ENCODE measurements at regions not wholly inside any gene's neighbourhood (a gene's known extent, or its start where the extent isn't known, plus 50 kb on each side); places are given as distances from the start of the nearest gene placed in this dataset.

DNA sequence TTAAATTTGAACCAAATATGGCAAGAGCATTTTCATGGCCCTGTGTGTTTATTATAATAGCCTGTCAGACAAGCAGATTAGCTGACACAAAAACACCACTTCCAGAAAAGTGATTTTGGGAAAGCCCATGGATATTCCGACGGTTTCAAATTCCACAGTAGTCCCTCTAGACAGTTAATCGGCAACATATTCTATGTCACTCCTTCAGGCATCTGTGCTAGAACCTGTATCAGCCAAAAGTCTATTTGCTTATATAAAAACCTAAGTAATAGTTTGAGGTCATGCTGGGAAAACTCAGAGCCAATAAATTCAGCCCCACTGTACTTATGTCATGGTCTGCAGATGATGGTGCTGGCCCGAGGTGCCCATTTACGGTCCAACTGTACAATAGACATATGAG lies 110.2 kb upstream of the ARHGEF26 start:
- Histone ChIP-seq H3K27ac (ENCODE audit: extremely low read depth, low read depth, low read length) (no peak overlapping the region), H3K4me1 (ENCODE audit: control insufficient read depth, insufficient read depth, low read length) (no peaks in the 10 kb centered on the region), H3K36me3 (ENCODE audit: control insufficient read depth in 2 of 2, insufficient read depth in 1 of 2, low read length in 2 of 2) (no peaks in the 10 kb centered on the region), H3K4me3 (ENCODE audit: low read depth, low read length) (no peak overlapping the region), H3K9me3 (ENCODE audit: control insufficient read depth, insufficient read depth, low read depth, low read length) (no peaks in the 10 kb centered on the region)
- POLR2A ChIA-PET, result no interaction called here
- CTCF ChIA-PET, result no interaction called here
- TF ChIP-seq PRDM1 (tag by site-specific recombination; IDR thresholded peaks at IDR 0.05) (no peak), GLI2 (tag by site-specific recombination; IDR thresholded peaks at IDR 0.05; ENCODE audit: borderline replicate concordance, low read depth) (no peak), ZNF184 (tag by site-specific recombination; IDR thresholded peaks at IDR 0.05) (no peak), HOXD13 (CRISPR knock-in tag; IDR thresholded peaks at IDR 0.05; ENCODE audit: borderline replicate concordance) (no peak), ZNF514 (tag by site-specific recombination; IDR thresholded peaks at IDR 0.05) (no peak), ZNF169 (tag by site-specific recombination; IDR thresholded peaks at IDR 0.05) (no peak), ZNF175 (tag by site-specific recombination; IDR thresholded peaks at IDR 0.05) (no peak), ZNF132 (tag by site-specific recombination; IDR thresholded peaks at IDR 0.05; ENCODE audit: borderline replicate concordance) (no peak), ZNF776 (tag by site-specific recombination; IDR thresholded peaks at IDR 0.05; ENCODE audit: borderline replicate concordance) (no peak), ZNF146 (tag by site-specific recombination; IDR thresholded peaks at IDR 0.05) (no peak), ZNF341 (tag by site-specific recombination; IDR thresholded peaks at IDR 0.05; ENCODE audit: low read depth) (no peak), ZSCAN23 (tag by site-specific recombination; IDR thresholded peaks at IDR 0.05) (no peak), ZNF121 (tag by site-specific recombination; IDR thresholded peaks at IDR 0.05) (no peak), ZNF16 (tag by site-specific recombination; IDR thresholded peaks at IDR 0.05; ENCODE audit: low read depth) (no peak), BCL11A (tag by site-specific recombination; IDR thresholded peaks at IDR 0.05; ENCODE audit: low read depth) (no peak), ZNF211 (tag by site-specific recombination; IDR thresholded peaks at IDR 0.05; ENCODE audit: low read depth) (no peak)
- TF ChIP-seq, protein P1, sequence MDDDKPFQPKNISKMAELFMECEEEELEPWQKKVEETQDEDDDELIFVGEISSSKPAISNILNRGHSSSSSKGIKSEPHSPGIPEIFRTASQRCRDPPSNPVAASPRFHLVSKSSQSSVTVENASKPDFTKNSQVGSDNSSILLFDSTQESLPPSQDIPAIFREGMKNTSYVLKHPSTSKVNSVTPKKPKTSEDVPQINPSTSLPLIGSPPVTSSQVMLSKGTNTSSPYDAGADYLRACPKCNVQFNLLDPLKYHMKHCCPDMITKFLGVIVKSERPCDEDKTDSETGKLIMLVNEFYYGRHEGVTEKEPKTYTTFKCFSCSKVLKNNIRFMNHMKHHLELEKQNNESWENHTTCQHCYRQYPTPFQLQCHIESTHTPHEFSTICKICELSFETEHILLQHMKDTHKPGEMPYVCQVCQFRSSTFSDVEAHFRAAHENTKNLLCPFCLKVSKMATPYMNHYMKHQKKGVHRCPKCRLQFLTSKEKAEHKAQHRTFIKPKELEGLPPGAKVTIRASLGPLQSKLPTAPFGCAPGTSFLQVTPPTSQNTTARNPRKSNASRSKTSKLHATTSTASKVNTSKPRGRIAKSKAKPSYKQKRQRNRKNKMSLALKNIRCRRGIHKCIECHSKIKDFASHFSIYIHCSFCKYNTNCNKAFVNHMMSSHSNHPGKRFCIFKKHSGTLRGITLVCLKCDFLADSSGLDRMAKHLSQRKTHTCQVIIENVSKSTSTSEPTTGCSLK (tag by site-specific recombination; IDR thresholded peaks at IDR 0.05), result no peak
- TF ChIP-seq, protein P2, sequence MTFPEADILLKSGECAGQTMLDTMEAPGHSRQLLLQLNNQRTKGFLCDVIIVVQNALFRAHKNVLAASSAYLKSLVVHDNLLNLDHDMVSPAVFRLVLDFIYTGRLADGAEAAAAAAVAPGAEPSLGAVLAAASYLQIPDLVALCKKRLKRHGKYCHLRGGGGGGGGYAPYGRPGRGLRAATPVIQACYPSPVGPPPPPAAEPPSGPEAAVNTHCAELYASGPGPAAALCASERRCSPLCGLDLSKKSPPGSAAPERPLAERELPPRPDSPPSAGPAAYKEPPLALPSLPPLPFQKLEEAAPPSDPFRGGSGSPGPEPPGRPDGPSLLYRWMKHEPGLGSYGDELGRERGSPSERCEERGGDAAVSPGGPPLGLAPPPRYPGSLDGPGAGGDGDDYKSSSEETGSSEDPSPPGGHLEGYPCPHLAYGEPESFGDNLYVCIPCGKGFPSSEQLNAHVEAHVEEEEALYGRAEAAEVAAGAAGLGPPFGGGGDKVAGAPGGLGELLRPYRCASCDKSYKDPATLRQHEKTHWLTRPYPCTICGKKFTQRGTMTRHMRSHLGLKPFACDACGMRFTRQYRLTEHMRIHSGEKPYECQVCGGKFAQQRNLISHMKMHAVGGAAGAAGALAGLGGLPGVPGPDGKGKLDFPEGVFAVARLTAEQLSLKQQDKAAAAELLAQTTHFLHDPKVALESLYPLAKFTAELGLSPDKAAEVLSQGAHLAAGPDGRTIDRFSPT (tag by site-specific recombination; IDR thresholded peaks at IDR 0.05), result no peak

GRCh38 chr3:154013736-154014135 lies 107.5 kb upstream of the ARHGEF26 start:
- no peak overlapping the region for H3K27ac ChIP-seq (ENCODE audit: extremely low read depth, low read depth, low read length)
- H3K4me3 ChIP-seq (ENCODE audit: low read depth, low read length), result no peak overlapping the region
- no peaks in the 10 kb centered on the region for H3K9me3 ChIP-seq (ENCODE audit: control insufficient read depth, insufficient read depth, low read depth, low read length)
- no peaks in the 10 kb centered on the region for H3K36me3 ChIP-seq (ENCODE audit: control insufficient read depth in 2 of 2, insufficient read depth in 1 of 2, low read length in 2 of 2)
- no peaks in the 10 kb centered on the region for H3K4me1 ChIP-seq (ENCODE audit: control insufficient read depth, insufficient read depth, low read length)
- CTCF ChIA-PET, result interaction anchor here (0.7 kb wide), 1 partner anchor 79 kb away, joined by 3 read pairs; no protein-coding TSS in a partner anchor
- POLR2A ChIA-PET, result no interaction called here
- TF ChIP-seq ZNF544 (tag by site-specific recombination; IDR thresholded peaks at IDR 0.05), result no peak
- TF ChIP-seq ZFP41 (tag by site-specific recombination; IDR thresholded peaks at IDR 0.05; ENCODE audit: borderline replicate concordance), result no peak
- TF ChIP-seq ZNF777 (tag by site-specific recombination; IDR thresholded peaks at IDR 0.05; ENCODE audit: borderline replicate concordance), result no peak
- TF ChIP-seq ZNF391 (tag by site-specific recombination; IDR thresholded peaks at IDR 0.05; ENCODE audit: borderline replicate concordance, low read depth), result no peak
- no peak for TF ChIP-seq ZSCAN23 (tag by site-specific recombination; IDR thresholded peaks at IDR 0.05)
- no peak for TF ChIP-seq ZNF239 (tag by site-specific recombination; IDR thresholded peaks at IDR 0.05)
- no peak for TF ChIP-seq ZSCAN18 (tag by site-specific recombination; IDR thresholded peaks at IDR 0.05)
- TF ChIP-seq ZNF600 (tag by site-specific recombination; IDR thresholded peaks at IDR 0.05), result no peak
- TF ChIP-seq, protein P1 (tag by site-specific recombination; IDR thresholded peaks at IDR 0.05), result no peak

Measured in HEK293 (cell line).